ENCODE measurements at regions not wholly inside any gene's neighbourhood (a gene's known extent, or its start where the extent isn't known, plus 50 kb on each side); places are given as distances from the start of the nearest gene placed in this dataset.
"Not testable (repeated sequence)": the region's sequence is repeated elsewhere in the genome, so short reads cannot be mapped to it uniquely, and the experiment has no call there.

DNA sequence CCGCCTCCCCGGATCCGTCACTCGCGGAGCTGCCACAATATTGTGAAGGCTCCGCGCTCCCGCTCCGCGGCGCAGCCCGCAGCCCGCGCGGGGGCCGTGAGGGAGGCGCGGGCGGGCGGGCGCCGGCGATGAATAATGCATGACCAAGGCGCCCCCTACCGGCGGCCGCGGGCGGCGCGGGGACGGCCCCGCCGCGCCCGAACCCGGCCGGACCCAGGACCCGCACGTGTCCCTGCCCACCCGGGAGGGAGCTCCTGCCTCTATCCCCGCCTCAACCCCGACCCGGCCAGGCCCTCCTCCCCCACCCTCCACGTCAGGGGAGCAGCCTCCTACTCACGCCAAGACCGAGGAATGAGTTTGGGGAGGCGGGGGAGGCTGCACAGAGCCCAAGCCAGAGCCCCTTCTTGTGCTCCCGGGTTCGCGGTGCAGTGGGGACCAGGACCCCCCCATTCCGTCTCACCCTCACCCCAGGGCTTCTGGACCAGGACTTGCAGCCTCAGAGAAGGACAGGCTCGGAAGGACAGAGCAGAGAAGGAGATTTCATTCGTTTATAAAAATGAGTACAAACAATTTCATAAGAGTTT lies 70.8 kb upstream of the CASZ1 start:
- DNase-seq (ENCODE audit: low read depth, low spot score), result no peak

DNA sequence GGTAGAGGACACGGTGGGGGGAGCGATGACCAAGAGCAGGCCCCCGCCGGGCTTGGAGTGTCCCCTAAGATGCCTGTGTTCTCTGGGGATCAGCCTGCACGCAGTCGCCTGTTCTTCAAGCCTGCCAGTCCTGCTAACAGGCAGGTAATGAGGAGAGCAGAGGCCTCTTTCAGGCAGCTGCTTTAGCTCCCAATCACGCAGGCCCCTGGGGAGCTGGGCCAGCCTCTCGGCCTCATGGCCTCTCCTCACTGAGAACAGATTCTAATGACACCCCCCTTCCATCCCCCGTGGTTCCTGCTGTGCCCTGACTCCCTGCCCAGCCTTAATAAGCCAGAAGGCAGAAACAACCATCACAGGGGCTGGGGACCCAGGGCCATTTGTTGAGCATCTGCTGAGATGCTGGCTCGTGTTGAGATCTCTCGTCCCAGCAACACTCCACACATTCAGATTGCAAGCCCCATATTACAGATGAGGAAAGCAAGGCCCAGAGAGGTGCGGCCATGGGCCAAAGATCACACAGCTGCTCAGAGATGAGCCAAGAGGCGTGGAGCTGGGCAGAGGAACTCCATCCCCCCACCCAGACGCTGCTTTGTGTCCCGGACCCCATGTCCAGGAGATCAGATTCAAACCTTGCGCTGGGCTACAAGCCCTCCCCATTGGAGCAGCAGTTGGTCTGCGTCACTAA lies 71.6 kb upstream of the CASZ1 start:
- DNase-seq (ENCODE audit: low read depth, low spot score), result no peak

DNA sequence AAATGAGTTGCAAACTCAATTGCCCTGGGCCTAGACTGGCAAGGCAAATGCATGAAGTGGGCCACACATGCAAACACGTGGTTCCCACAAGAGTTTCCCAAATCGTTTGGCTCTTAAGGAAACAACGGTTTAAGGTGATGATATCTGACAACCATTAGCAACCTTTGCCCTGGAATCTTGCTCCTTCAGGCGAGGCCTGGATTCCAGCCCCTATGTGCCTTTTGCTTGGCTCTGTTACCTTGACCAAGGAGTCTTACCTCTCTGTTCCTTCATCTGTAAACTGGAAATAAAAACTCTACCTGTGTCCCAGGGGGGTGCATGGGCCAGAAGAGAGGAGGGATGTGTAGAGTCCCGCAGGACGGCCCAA lies 72.1 kb upstream of the CASZ1 start:
- DNase-seq (ENCODE audit: low read depth, low spot score), result no peak

DNA sequence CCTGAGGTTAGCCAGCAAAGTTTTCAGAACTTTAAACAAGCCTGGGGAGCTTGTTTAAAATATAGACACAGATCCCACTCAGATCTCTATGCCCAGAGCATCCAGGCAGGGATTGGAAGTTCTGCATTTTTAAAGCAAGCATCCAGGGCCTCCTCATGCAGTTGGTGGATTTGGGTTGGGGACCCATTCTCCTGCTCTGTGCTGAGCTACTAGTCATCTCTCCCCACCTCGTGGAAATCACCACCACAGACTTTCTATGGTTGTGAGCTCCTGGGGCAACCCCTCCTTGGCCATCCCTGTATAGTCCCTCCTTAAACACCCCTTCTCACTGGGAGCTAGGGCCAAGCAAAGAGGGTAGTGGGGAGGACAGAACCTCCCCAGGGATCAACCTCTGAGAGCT lies 73.5 kb upstream of the CASZ1 start:
- no peak for DNase-seq (ENCODE audit: low read depth, low spot score)

DNA sequence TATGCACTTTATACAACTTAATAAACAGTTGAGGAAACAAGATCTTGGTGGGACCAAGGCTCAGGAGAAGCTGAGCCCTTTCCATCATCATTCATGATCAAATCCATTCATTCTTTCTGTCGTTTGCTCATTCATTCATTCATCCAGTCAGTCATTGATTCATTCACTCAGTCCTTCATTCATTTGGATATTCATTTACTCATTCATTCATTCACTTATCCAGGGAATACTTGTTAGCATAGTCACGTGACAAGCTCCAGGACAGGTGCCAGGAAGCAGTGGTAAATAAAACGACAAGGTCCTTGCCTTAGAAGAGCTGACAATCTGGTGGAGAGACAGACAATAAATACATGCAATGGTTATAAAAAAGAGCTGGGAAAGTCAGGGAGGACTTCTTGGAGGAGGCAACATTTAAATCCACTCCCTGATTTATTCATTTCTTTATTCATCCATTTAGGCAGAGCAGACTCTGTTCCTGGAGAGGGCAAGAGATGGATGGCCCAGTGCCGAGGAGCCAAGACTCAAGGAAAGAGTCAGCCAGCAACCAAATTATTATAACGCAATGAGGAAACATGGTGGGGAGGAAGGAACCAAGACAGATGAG lies 74.1 kb upstream of the CASZ1 start:
- DNase-seq (ENCODE audit: low read depth, low spot score), result no peak

GRCh38 chr1:10873189-10873588 lies 76.7 kb upstream of the CASZ1 start:
- peak; percentile 38 for DNase-seq (ENCODE audit: low read depth, low spot score)

- DNase-seq (ENCODE audit: low read depth, low spot score), result no peak
These were observed 77.9 kb upstream of the CASZ1 start for GRCh38 chr1:10874351-10874750.

- no peak for DNase-seq (ENCODE audit: low read depth, low spot score)
These were observed 81.4 kb upstream of the CASZ1 start for GRCh38 chr1:10877894-10878293.

DNA sequence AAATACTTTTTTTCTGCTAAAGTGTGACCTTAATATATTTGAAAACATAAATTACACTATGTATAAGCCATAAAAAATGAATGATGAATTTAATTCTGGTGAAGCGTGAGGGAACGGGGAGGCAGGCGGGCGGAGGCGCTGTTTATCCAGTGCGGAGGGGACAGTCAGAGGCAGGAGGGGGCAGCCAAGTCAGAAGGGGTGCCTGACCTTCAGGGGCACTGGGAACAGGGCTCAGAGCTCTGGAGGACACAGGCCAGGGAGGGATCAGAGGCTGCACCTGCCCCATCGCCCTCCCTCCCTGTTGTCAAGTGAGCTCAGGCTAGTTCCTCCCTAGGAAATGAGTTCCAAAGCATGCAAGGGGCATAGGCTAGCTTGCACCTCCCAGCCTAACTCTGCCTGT lies 82.0 kb upstream of the CASZ1 start:
- DNase-seq (ENCODE audit: low read depth, low spot score), result no peak

DNA sequence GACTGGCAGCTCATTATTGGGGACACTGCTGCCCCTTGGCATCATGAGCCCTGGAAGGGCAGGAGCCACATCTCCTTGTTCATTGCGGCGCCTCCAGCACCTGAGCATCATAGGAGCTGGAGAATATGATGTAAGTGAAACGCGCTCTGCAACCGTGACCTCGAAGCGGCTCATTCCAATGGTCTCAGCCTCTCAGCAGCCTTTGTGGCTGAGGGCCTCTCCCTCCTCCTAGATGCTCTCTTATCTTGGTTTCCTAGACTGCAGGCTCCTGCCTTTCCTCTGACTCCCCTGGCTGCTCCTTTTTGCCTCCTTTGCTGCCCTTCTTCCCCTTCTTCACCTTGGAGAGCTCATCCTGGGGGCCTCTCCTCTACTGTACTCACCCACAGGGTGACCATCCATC lies 83.6 kb upstream of the CASZ1 start:
- DNase-seq (ENCODE audit: low read depth, low spot score), result no peak

GRCh38 chr1:10881046-10881445 lies 84.6 kb upstream of the CASZ1 start:
- no peak for DNase-seq (ENCODE audit: low read depth, low spot score)

DNA sequence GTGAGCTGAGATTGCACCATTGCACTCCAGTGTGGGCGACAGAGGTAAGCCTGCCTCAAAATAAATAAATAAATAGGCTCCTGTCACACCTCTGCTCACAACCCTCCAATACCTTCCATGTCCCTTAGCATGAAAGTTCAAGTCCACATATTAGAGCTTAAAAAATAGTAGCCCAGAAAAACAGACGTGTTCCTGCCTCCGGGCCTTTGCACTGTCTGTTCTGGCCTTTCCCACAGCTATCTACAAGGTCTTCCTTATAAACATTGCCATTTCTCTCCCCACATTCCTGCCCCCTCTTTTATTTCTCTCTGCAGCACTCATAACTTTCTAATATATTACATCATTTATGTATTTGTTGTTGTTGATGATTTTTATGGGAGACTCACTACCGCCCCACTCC lies 85.6 kb upstream of the CASZ1 start:
- no peak for DNase-seq (ENCODE audit: low read depth, low spot score)

DNA sequence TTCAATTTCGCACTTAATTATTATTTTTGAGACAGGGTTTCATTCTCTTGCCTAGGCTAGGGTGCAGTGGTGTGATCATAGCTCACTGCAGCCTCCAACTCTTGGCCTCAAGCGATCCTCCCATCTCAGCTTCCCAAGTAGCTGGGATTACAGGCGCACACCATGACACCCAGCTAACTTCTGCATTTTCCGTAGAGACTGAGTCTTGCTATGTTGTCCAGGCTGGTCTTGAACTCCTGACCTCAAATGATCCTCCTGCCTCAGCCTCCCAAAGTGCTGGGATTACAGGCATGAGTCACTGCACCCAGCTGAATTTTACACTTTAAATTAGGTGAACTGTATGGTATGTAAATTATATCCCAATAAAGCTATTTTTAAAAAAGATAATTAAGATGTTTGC lies 90.6 kb upstream of the CASZ1 start:
- not testable (repeated sequence) for DNase-seq (ENCODE audit: low read depth, low spot score)

DNA sequence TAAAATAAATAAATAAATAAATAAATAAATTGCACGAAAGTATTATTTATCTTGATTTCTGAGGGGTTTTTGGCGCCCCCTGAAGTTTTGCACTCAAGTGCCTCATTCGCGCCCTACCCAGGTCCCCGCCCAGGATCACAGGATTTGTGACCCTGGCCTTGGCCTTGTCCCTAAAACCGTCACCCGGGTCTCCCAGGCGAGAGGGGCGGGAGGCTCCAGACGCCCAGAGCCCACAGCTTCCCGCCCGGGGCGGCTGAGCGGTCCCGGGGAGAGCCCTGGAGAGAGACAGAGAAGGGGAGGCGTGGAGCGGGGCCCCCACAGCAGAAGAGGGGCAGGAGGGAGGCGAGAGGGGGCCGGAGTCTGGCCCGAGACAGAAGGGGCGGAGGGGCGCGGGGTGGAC lies 91.8 kb upstream of the CASZ1 start:
- no peak for DNase-seq (ENCODE audit: low read depth, low spot score)

- DNase-seq (ENCODE audit: low read depth, low spot score), result no peak
These were observed 92.6 kb upstream of the CASZ1 start for GRCh38 chr1:10888791-10889649.

GRCh38 chr1:10889650-10890353 lies 93.4 kb upstream of the CASZ1 start:
- DNase-seq (ENCODE audit: low read depth, low spot score), result no peak

DNA sequence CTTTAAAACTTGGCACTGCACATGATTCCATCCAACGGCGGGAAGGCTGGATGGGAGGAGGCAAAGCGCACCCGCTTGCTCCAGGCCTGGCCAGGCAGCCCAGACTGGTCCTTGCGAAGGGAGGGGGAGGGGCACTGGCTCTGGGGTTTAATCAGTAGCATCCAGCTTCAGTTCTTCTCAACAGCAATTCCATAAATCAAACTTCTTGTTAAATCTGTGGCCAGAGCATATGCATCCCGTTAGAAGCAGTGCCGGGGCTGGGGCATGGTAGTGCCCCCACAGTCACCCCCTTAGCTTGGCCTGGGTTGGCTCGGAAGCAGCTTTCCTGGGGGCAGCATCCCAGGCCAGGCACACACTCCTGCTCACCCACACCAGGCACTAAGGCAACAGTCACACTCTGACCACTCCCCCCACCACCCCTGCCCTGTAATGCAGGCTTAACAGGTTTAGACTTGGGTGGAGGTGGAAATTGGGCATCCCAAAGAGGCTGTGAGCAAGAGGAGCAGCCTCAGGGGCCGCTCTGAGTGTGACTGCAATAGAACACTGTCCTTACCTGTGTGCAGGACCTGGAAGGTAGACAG lies 94.1 kb upstream of the CASZ1 start:
- DNase-seq (ENCODE audit: low read depth, low spot score), result no peak

- no peak for DNase-seq (ENCODE audit: low read depth, low spot score)
These were observed 94.6 kb upstream of the CASZ1 start for GRCh38 chr1:10891091-10891490.

GRCh38 chr1:10892138-10893065 lies 96.0 kb upstream of the CASZ1 start:
- no peak for DNase-seq (ENCODE audit: low read depth, low spot score)

DNA sequence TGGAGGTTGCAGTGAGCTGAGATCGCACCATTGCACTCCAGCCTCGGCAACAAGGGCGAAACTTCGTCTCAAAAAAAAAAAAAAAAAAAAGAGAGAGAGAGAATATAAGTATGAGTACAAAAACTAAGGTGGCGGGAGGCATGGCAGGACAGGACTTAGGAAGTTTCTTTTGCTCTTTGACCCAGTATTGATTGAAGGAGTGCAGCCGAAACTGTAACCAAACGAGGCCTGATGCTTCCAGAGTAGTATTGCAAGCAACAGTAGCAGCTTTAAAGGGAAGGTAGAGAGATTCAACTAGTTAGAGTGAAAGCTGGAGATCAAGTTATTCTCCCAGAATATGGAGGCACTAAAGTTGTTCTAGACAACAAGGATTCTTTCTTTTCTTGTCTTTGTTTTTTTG lies 99.2 kb upstream of the CASZ1 start:
- DNase-seq (ENCODE audit: low read depth, low spot score), result no peak
